GM23338 (cell line): ENCODE measurements at regions not wholly inside any gene's neighbourhood (a gene's known extent, or its start where the extent isn't known, plus 50 kb on each side); places are given as distances from the start of the nearest gene placed in this dataset.

Experiments
- ATAC-seq: fragments of 200-7000 bp; cut with Tn5 transposase; 3 replicates; pipeline ENCODE4 v1.9.1; 2020
- DNase-seq: peaks from one replicate; pipeline ENCODE4 v3.0.0-alpha.2; 2015; ENCODE audit warnings: low spot score
- H2AFZ ChIP-seq: fragments of 200-600 bp; sonication (generic); 2 replicates; pipeline ENCODE4 v1.8.0; 2016; ENCODE audit warnings: antibody characterized with exemption, mild to moderate bottlenecking, moderate library complexity
- H3F3A ChIP-seq: fragments of 200-600 bp; sonication (generic); replicated peaks from 2 replicates; pipeline ENCODE4 v1.8.0; 2017; ENCODE audit warnings: antibody characterized with exemption, mixed run types, low read depth
- H3K27ac ChIP-seq: fragments of 200-600 bp; sonication (generic); 2 replicates; pipeline ENCODE4 v1.6.1; 2016; ENCODE audit warnings: low read depth
- H3K27me3 ChIP-seq: fragments of 200-600 bp; sonication (generic); 2 replicates; pipeline ENCODE4 v1.8.0; 2016; ENCODE audit warnings: mild to moderate bottlenecking, mixed run types, moderate library complexity; ENCODE audit not compliant: insufficient read depth
- H3K36me3 ChIP-seq: fragments of 200-600 bp; sonication (generic); 2 replicates; pipeline ENCODE4 v1.8.0; 2016; ENCODE audit warnings: mild to moderate bottlenecking; ENCODE audit not compliant: insufficient read depth
- H3K4me1 ChIP-seq: fragments of 200-600 bp; sonication (generic); 2 replicates; pipeline ENCODE4 v1.8.0; 2016; ENCODE audit warnings: mild to moderate bottlenecking, moderate library complexity; ENCODE audit not compliant: insufficient read depth
- H3K4me2 ChIP-seq: fragments of 200-600 bp; sonication (generic); 2 replicates; pipeline ENCODE4 v1.7.1; 2017; ENCODE audit warnings: mixed run types
- H3K4me3 ChIP-seq: fragments of 200-600 bp; sonication (generic); 2 replicates; pipeline ENCODE4 v1.6.1; 2016; ENCODE audit warnings: mixed run types
- H3K79me2 ChIP-seq: fragments of 200-600 bp; sonication (generic); replicated peaks from 2 replicates; pipeline ENCODE4 v1.8.0; 2017; ENCODE audit warnings: mild to moderate bottlenecking; ENCODE audit not compliant: insufficient read depth
- H3K9me2 ChIP-seq: fragments of 200-600 bp; sonication (generic); 2 replicates; pipeline ENCODE4 v1.8.0; 2017; ENCODE audit not compliant: insufficient read depth
- H4K20me1 ChIP-seq: fragments of 200-600 bp; sonication (generic); replicated peaks from 2 replicates; pipeline ENCODE4 v1.8.0; 2017; ENCODE audit warnings: mild to moderate bottlenecking; ENCODE audit not compliant: insufficient read depth
- H3K27ac Mint-ChIP-seq: 2 replicates; pipeline ENCODE4 v1.8.0; 2020; ENCODE audit warnings: inconsistent platforms, mild to moderate bottlenecking, moderate library complexity, mixed read lengths
- H3K27me3 Mint-ChIP-seq: 3 replicates; pipeline ENCODE4 v1.8.0; 2022; ENCODE audit warnings: low read depth, mild to moderate bottlenecking, moderate library complexity, mixed read lengths, inconsistent platforms; ENCODE audit not compliant: insufficient read depth, poor library complexity
- H3K36me3 Mint-ChIP-seq: 3 replicates; pipeline ENCODE4 v1.8.0; 2021; ENCODE audit warnings: low read depth, mild to moderate bottlenecking, inconsistent platforms, moderate library complexity, mixed read lengths
- H3K4me1 Mint-ChIP-seq: 3 replicates; pipeline ENCODE4 v1.8.0; 2020; ENCODE audit warnings: mild to moderate bottlenecking, inconsistent platforms, mixed read lengths
- H3K4me3 Mint-ChIP-seq: 3 replicates; pipeline ENCODE4 v1.8.0; 2021; ENCODE audit warnings: moderate library complexity, mild to moderate bottlenecking, inconsistent platforms, mixed read lengths
- H3K9me3 Mint-ChIP-seq: 3 replicates; pipeline ENCODE4 v1.8.0; 2020; ENCODE audit warnings: moderate library complexity, mild to moderate bottlenecking, inconsistent platforms, mixed read lengths
- CREB1 ChIP-seq: fragments of 250-450 bp; sonication (Bioruptor Pico); IDR thresholded peaks from 2 replicates; pipeline ENCODE4 v1.5.0; 2020; ENCODE audit warnings: low read depth, mild to moderate bottlenecking, moderate library complexity
- EZH2 ChIP-seq: fragments of 200-600 bp; sonication (generic); IDR thresholded peaks from one replicate; pipeline ENCODE4 v1.8.0; 2017; ENCODE audit warnings: antibody characterized with exemption, mild to moderate bottlenecking, low read depth; ENCODE audit not compliant: unreplicated experiment
- EZH2phosphoT487 ChIP-seq: fragments of 200-600 bp; sonication (generic); IDR thresholded peaks from one replicate; pipeline ENCODE4 v1.8.1; 2018; ENCODE audit warnings: antibody characterized with exemption; ENCODE audit not compliant: unreplicated experiment
- JUNB ChIP-seq: IDR thresholded peaks from one replicate; pipeline ENCODE4 v1.6.1; 2016; ENCODE audit warnings: antibody characterized with exemption; ENCODE audit not compliant: unreplicated experiment
- NANOG ChIP-seq: IDR thresholded peaks from 2 replicates; pipeline ENCODE4 v1.6.1; 2016; ENCODE audit warnings: antibody characterized with exemption, borderline replicate concordance
- POLR2AphosphoS5 ChIP-seq: IDR thresholded peaks from 2 replicates; pipeline ENCODE4 v1.6.1; 2016; ENCODE audit warnings: antibody characterized with exemption, low read depth
- STAT1 ChIP-seq: IDR thresholded peaks from one replicate; pipeline ENCODE4 v1.6.1; 2016; ENCODE audit warnings: antibody characterized with exemption; ENCODE audit not compliant: unreplicated experiment
- ZNF114 ChIP-seq: fragments of 250-450 bp; sonication (Bioruptor Pico); IDR thresholded peaks from 2 replicates; pipeline ENCODE4 v1.5.0; 2020; ENCODE audit warnings: mild to moderate bottlenecking, moderate library complexity
- ZNF331 ChIP-seq: fragments of 250-450 bp; sonication (Bioruptor Pico); IDR thresholded peaks from 2 replicates; pipeline ENCODE4 v1.5.0; 2020; ENCODE audit warnings: low read depth, mild to moderate bottlenecking, moderate library complexity
- TF ChIP-seq, protein P1 (sequence below): fragments of 250-450 bp; sonication (Bioruptor Pico); IDR thresholded peaks from 2 replicates; pipeline ENCODE4 v1.5.0; 2020; ENCODE audit warnings: mild to moderate bottlenecking, moderate library complexity
- TF ChIP-seq, protein P2 (sequence below): IDR thresholded peaks from one replicate; pipeline ENCODE4 v1.6.1; 2018; ENCODE audit warnings: antibody characterized with exemption; ENCODE audit not compliant: unreplicated experiment
- TF ChIP-seq, protein P3 (sequence below): IDR thresholded peaks from 2 replicates; pipeline ENCODE4 v1.6.1; 2016; ENCODE audit warnings: antibody characterized with exemption
- TF ChIP-seq, protein P4 (sequence below), 2 experiments: fragments of 200-600 bp in 1 of 2; sonication (generic) in 1 of 2; conservative IDR thresholded peaks; 2 replicates each; pipeline versions ENCODE4 v1.5.1 to v1.6.1; 2016 to 2017; ENCODE audit warnings: antibody characterized with exemption in 2 of 2, low read depth in 2 of 2, mild to moderate bottlenecking in 2 of 2, moderate library complexity in 1 of 2

DNA sequence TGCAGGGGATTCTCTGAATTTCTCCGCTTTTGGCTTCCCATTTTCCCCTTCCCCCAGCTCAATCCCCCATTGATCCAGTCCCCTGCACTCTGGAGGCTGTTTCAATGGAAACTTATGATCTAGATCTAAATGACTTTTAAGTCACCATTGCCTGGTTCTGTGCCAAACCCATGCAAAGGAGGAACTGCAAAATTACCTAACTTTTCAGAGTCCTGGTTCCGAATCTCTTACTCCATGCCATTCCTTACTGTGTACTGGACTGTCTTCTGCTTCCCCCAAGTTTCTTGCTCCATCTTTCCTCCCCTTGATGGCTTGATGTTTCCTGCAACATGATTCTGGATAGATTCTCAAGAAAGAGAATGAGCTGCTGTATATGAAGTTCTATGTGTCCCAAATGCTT is 327.8 kb downstream of the MIAT start:
- no peak overlapping the region for H3K4me2 ChIP-seq
- no peaks in the 10 kb centered on the region for H4K20me1 ChIP-seq
- no peak overlapping the region for H3K27ac ChIP-seq
- no peaks in the 10 kb centered on the region for H3K27me3 ChIP-seq
- no peaks in the 10 kb centered on the region; the same call in 1 of the 2 replicates for H3K9me2 ChIP-seq
- Mint-ChIP-seq H3K27me3 (peaks cover 4% of the 10 kb centered on the region), H3K4me1 (peaks cover 5% of the 10 kb centered on the region), H3K9me3 (no peaks in the 10 kb centered on the region), H3K36me3 (no peaks in the 10 kb centered on the region), H3K4me3 (no peak overlapping the region), H3K27ac (no peak overlapping the region)
- H3K4me3 ChIP-seq, result no peak overlapping the region
- no peaks in the 10 kb centered on the region for H3K79me2 ChIP-seq
- ATAC-seq (no peak), DNase-seq (no peak)
- no peaks in the 10 kb centered on the region for H3K36me3 ChIP-seq
- peaks cover 20% of the 10 kb centered on the region for H3K4me1 ChIP-seq
- TF ChIP-seq JUNB, result no peak
- no peak for TF ChIP-seq STAT1
- TF ChIP-seq, protein P1, sequence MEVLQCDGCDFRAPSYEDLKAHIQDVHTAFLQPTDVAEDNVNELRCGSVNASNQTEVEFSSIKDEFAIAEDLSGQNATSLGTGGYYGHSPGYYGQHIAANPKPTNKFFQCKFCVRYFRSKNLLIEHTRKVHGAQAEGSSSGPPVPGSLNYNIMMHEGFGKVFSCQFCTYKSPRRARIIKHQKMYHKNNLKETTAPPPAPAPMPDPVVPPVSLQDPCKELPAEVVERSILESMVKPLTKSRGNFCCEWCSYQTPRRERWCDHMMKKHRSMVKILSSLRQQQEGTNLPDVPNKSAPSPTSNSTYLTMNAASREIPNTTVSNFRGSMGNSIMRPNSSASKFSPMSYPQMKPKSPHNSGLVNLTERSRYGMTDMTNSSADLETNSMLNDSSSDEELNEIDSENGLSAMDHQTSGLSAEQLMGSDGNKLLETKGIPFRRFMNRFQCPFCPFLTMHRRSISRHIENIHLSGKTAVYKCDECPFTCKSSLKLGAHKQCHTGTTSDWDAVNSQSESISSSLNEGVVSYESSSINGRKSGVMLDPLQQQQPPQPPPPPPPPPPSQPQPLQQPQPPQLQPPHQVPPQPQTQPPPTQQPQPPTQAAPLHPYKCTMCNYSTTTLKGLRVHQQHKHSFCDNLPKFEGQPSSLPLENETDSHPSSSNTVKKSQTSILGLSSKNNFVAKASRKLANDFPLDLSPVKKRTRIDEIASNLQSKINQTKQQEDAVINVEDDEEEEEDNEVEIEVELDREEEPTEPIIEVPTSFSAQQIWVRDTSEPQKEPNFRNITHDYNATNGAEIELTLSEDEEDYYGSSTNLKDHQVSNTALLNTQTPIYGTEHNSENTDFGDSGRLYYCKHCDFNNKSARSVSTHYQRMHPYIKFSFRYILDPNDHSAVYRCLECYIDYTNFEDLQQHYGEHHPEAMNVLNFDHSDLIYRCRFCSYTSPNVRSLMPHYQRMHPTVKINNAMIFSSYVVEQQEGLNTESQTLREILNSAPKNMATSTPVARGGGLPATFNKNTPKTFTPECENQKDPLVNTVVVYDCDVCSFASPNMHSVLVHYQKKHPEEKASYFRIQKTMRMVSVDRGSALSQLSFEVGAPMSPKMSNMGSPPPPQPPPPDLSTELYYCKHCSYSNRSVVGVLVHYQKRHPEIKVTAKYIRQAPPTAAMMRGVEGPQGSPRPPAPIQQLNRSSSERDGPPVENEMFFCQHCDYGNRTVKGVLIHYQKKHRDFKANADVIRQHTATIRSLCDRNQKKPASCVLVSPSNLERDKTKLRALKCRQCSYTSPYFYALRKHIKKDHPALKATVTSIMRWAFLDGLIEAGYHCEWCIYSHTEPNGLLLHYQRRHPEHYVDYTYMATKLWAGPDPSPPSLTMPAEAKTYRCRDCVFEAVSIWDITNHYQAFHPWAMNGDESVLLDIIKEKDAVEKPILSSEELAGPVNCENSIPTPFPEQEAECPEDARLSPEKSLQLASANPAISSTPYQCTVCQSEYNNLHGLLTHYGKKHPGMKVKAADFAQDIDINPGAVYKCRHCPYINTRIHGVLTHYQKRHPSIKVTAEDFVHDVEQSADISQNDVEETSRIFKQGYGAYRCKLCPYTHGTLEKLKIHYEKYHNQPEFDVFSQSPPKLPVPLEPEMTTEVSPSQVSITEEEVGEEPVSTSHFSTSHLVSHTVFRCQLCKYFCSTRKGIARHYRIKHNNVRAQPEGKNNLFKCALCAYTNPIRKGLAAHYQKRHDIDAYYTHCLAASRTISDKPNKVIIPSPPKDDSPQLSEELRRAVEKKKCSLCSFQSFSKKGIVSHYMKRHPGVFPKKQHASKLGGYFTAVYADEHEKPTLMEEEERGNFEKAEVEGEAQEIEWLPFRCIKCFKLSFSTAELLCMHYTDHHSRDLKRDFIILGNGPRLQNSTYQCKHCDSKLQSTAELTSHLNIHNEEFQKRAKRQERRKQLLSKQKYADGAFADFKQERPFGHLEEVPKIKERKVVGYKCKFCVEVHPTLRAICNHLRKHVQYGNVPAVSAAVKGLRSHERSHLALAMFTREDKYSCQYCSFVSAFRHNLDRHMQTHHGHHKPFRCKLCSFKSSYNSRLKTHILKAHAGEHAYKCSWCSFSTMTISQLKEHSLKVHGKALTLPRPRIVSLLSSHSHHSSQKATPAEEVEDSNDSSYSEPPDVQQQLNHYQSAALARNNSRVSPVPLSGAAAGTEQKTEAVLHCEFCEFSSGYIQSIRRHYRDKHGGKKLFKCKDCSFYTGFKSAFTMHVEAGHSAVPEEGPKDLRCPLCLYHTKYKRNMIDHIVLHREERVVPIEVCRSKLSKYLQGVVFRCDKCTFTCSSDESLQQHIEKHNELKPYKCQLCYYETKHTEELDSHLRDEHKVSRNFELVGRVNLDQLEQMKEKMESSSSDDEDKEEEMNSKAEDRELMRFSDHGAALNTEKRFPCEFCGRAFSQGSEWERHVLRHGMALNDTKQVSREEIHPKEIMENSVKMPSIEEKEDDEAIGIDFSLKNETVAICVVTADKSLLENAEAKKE, result no peak
- no peak for TF ChIP-seq CREB1 (CRISPR knock-in tag)
- TF ChIP-seq, protein P2, sequence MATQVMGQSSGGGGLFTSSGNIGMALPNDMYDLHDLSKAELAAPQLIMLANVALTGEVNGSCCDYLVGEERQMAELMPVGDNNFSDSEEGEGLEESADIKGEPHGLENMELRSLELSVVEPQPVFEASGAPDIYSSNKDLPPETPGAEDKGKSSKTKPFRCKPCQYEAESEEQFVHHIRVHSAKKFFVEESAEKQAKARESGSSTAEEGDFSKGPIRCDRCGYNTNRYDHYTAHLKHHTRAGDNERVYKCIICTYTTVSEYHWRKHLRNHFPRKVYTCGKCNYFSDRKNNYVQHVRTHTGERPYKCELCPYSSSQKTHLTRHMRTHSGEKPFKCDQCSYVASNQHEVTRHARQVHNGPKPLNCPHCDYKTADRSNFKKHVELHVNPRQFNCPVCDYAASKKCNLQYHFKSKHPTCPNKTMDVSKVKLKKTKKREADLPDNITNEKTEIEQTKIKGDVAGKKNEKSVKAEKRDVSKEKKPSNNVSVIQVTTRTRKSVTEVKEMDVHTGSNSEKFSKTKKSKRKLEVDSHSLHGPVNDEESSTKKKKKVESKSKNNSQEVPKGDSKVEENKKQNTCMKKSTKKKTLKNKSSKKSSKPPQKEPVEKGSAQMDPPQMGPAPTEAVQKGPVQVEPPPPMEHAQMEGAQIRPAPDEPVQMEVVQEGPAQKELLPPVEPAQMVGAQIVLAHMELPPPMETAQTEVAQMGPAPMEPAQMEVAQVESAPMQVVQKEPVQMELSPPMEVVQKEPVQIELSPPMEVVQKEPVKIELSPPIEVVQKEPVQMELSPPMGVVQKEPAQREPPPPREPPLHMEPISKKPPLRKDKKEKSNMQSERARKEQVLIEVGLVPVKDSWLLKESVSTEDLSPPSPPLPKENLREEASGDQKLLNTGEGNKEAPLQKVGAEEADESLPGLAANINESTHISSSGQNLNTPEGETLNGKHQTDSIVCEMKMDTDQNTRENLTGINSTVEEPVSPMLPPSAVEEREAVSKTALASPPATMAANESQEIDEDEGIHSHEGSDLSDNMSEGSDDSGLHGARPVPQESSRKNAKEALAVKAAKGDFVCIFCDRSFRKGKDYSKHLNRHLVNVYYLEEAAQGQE, result no peak
- no peak for TF ChIP-seq ZNF331 (CRISPR knock-in tag)
- TF ChIP-seq ZNF114 (CRISPR knock-in tag), result no peak
- TF ChIP-seq, protein P3, sequence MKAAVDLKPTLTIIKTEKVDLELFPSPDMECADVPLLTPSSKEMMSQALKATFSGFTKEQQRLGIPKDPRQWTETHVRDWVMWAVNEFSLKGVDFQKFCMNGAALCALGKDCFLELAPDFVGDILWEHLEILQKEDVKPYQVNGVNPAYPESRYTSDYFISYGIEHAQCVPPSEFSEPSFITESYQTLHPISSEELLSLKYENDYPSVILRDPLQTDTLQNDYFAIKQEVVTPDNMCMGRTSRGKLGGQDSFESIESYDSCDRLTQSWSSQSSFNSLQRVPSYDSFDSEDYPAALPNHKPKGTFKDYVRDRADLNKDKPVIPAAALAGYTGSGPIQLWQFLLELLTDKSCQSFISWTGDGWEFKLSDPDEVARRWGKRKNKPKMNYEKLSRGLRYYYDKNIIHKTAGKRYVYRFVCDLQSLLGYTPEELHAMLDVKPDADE, result no peak
- no peak for TF ChIP-seq NANOG
- TF ChIP-seq, protein P4, sequence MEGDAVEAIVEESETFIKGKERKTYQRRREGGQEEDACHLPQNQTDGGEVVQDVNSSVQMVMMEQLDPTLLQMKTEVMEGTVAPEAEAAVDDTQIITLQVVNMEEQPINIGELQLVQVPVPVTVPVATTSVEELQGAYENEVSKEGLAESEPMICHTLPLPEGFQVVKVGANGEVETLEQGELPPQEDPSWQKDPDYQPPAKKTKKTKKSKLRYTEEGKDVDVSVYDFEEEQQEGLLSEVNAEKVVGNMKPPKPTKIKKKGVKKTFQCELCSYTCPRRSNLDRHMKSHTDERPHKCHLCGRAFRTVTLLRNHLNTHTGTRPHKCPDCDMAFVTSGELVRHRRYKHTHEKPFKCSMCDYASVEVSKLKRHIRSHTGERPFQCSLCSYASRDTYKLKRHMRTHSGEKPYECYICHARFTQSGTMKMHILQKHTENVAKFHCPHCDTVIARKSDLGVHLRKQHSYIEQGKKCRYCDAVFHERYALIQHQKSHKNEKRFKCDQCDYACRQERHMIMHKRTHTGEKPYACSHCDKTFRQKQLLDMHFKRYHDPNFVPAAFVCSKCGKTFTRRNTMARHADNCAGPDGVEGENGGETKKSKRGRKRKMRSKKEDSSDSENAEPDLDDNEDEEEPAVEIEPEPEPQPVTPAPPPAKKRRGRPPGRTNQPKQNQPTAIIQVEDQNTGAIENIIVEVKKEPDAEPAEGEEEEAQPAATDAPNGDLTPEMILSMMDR (conservative IDR thresholded peaks at IDR 0.05; ENCODE audit: low read depth in 2 of 2), result no peak
- no peak for TF ChIP-seq EZH2
- no peak for TF ChIP-seq EZH2phosphoT487
- no peak for TF ChIP-seq POLR2AphosphoS5
- no peaks in the 10 kb centered on the region for H3F3A ChIP-seq
- H2AFZ ChIP-seq, result no peak overlapping the region
